ENCODE measurements at regions not wholly inside any gene's neighbourhood (a gene's known extent, or its start where the extent isn't known, plus 50 kb on each side); places are given as distances from the start of the nearest gene placed in this dataset.
"Not testable (repeated sequence)": the region's sequence is repeated elsewhere in the genome, so short reads cannot be mapped to it uniquely, and the experiment has no call there.

- TF ChIP-seq CTCF (IDR thresholded peaks at IDR 0.05; ENCODE audit: low read depth, low read length, missing control alignments) = no peak
- DNase-seq (ENCODE audit: extremely low read depth, low read depth) = no peak
Observed at GRCh38 chr10:7040681-7041080, 370.2 kb downstream of the SFMBT2 start.

DNA sequence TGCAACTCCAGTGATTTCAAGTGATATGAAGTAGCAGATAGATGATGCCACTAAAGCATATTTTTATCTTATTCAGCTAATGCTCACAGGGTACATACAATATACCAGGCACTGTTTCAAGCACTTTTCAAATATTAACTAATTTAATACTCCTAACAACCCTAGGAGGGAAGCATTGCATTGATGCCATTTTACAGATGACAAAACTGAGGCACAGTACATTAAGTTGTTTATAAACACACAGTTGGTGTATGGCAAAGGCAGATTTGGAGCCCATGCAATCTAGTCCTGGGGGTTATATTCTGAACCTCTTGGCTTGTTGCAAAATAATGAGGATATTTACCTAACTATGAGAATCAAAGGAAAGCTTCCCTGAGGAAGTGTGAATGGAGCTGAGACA, 371.0 kb downstream of the SFMBT2 start:
- no peak for DNase-seq (ENCODE audit: extremely low read depth, low read depth)
- H3K4me3 ChIP-seq (replicated peaks; ENCODE audit: low read depth, low read length) = no peak overlapping the region
- no peak for TF ChIP-seq CTCF (IDR thresholded peaks at IDR 0.05; ENCODE audit: low read depth, low read length, missing control alignments)

More at GRCh38 chr10:7040681-7041080, 370.2 kb downstream of the SFMBT2 start:
- no peak overlapping the region for H3K4me3 ChIP-seq (replicated peaks; ENCODE audit: low read depth, low read length)

DNA sequence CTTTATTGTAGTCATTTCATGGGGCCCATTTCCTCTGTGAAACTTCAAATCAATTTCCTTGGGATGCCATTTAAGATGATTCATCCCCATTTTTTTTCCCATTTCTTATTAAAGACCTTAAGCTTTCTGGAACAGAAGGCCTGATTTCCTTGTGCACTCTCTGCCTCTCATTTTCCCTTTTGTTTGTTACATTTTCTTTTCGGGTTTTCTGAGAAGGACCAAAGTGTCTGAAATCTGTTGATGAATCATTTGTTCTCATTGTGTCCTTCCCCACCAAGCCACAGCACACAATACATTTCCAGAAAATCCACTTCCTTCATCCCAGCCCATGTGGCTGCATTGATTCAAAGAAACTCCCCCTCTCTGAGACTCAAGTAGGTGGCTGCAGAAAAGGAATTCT, 372.4 kb downstream of the SFMBT2 start:
- DNase-seq (ENCODE audit: extremely low read depth, low read depth) = no peak
- TF ChIP-seq CTCF (IDR thresholded peaks at IDR 0.05; ENCODE audit: low read depth, low read length, missing control alignments) = no peak
- no peak overlapping the region for H3K4me3 ChIP-seq (replicated peaks; ENCODE audit: low read depth, low read length)

DNA sequence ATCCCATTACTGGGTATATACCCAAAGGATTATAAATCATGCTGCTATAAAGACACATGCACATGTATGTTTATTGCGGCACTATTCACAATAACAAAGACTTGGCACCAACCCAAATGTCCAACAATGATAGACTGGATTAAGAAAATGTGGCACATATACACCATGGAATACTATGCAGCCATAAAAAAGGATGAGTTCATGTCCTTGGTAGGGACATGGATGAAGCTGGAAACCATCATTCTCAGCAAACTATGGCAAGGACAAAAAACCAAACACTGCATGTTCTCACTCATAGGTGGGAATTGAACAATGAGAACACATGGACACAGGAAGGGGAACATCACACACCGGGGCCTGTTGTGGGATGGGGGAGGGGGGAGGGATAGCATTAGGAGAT, 373.4 kb downstream of the SFMBT2 start:
- not testable (repeated sequence) for DNase-seq (ENCODE audit: extremely low read depth, low read depth); H3K4me3 ChIP-seq (replicated peaks; ENCODE audit: low read depth, low read length)

GRCh38 chr10:7036951-7037350, 373.9 kb downstream of the SFMBT2 start:
- no peak for TF ChIP-seq CTCF (IDR thresholded peaks at IDR 0.05; ENCODE audit: low read depth, low read length, missing control alignments)
- no peak for DNase-seq (ENCODE audit: extremely low read depth, low read depth)
- H3K4me3 ChIP-seq (replicated peaks; ENCODE audit: low read depth, low read length) = no peak overlapping the region

- no peak overlapping the region for H3K4me3 ChIP-seq (replicated peaks; ENCODE audit: low read depth, low read length)
- DNase-seq (ENCODE audit: extremely low read depth, low read depth) = no peak
- TF ChIP-seq CTCF (IDR thresholded peaks at IDR 0.05; ENCODE audit: low read depth, low read length, missing control alignments) = no peak
Observed at GRCh38 chr10:7035126-7035761, 375.6 kb downstream of the SFMBT2 start.

- no peak for TF ChIP-seq CTCF (IDR thresholded peaks at IDR 0.05; ENCODE audit: low read depth, low read length, missing control alignments)
- H3K4me3 ChIP-seq (replicated peaks; ENCODE audit: low read depth, low read length) = no peak overlapping the region
- DNase-seq (ENCODE audit: extremely low read depth, low read depth) = no peak
Observed at GRCh38 chr10:7033031-7033430, 377.8 kb downstream of the SFMBT2 start.

Data from HFF-Myc (cell line).